Renal cortex interstitium (tissue), 11 donors: ENCODE measurements at regions not wholly inside any gene's neighbourhood (a gene's known extent, or its start where the extent isn't known, plus 50 kb on each side); places are given as distances from the start of the nearest gene placed in this dataset.
"Not testable (repeated sequence)": the region's sequence is repeated elsewhere in the genome, so short reads cannot be mapped to it uniquely, and the experiment has no call there.

Experiments used
- DNase-seq, 11 donors: peaks; one replicate each; pipeline ENCODE4 v3.0.0-alpha.2; 2013; ENCODE audit warnings: low read depth in 9 of 11, low spot score in 4 of 11; ENCODE audit errors: extremely low read depth in 1 of 11

- DNase-seq = no peak
Measured at GRCh38 chr5:123294544-123294943, 128.7 kb downstream of the CEP120 start.

GRCh38 chr5:123289210-123289609 is 134.0 kb downstream of the CEP120 start:
- DNase-seq = no peak

- no peak for DNase-seq
Measured at GRCh38 chr5:123287881-123288280, 135.3 kb downstream of the CEP120 start.

- no peak for DNase-seq
Measured at GRCh38 chr5:123286891-123287290, 136.3 kb downstream of the CEP120 start.

GRCh38 chr5:123285122-123286023 is 137.8 kb downstream of the CEP120 start:
- peak in 6 of 11 donors; percentile 20 to 51 (median 25) for DNase-seq

GRCh38 chr5:123283499-123283898 is 139.7 kb downstream of the CEP120 start:
- no peak for DNase-seq

GRCh38 chr5:123283031-123283430 is 140.2 kb downstream of the CEP120 start:
- no peak for DNase-seq

- DNase-seq = no peak
Measured at GRCh38 chr5:123282444-123282843, 140.8 kb downstream of the CEP120 start.

- DNase-seq = not testable (repeated sequence)
Measured at GRCh38 chr5:123280854-123281253, 142.3 kb downstream of the CEP120 start.

GRCh38 chr5:123279136-123279535 is 144.1 kb downstream of the CEP120 start:
- DNase-seq = no peak

GRCh38 chr5:123278284-123278683 is 144.9 kb downstream of the CEP120 start:
- DNase-seq = no peak

GRCh38 chr5:123273984-123274383 is 149.2 kb downstream of the CEP120 start:
- DNase-seq = no peak

GRCh38 chr5:123273095-123273494 is 150.1 kb downstream of the CEP120 start:
- DNase-seq = no peak

- DNase-seq = no peak
Measured at GRCh38 chr5:123269851-123270250, 153.4 kb downstream of the CEP120 start.

- no peak for DNase-seq
Measured at GRCh38 chr5:123269436-123269835, 153.8 kb downstream of the CEP120 start.

- DNase-seq = no peak
Measured at GRCh38 chr5:123266365-123266764, 156.8 kb downstream of the CEP120 start.

GRCh38 chr5:123265551-123265950 is 157.7 kb downstream of the CEP120 start:
- DNase-seq = no peak

GRCh38 chr5:123264394-123264793 is 158.8 kb downstream of the CEP120 start:
- DNase-seq = no peak

- no peak for DNase-seq
Measured at GRCh38 chr5:123263859-123264258, 159.3 kb downstream of the CEP120 start.

- DNase-seq = no peak
Measured at GRCh38 chr5:123262216-123262823, 160.9 kb downstream of the CEP120 start.

GRCh38 chr5:123261752-123262151 is 161.5 kb downstream of the CEP120 start:
- DNase-seq = no peak
